Mucosa of descending colon (tissue), 3 donors: ENCODE measurements at regions not wholly inside any gene's neighbourhood (a gene's known extent, or its start where the extent isn't known, plus 50 kb on each side); places are given as distances from the start of the nearest gene placed in this dataset.

Experiments used
- ATAC-seq: fragments of 200-7000 bp; cut with Tn5 transposase; one replicate; pipeline ENCODE4 v1.9.1; 2020; ENCODE audit warnings: mild to moderate bottlenecking, moderate library complexity
- DNase-seq, 3 donors: peaks; one replicate each; pipeline ENCODE4 v3.0.0-alpha.2; 2020
- H3K36me3 ChIP-seq: fragments of 200-600 bp; one replicate; pipeline ENCODE4 v1.8.0; 2021; ENCODE audit warnings: low read depth, mild to moderate bottlenecking
- H3K4me1 ChIP-seq: fragments of 200-600 bp; one replicate; pipeline ENCODE4 v1.8.0; 2021; ENCODE audit warnings: low read depth, mild to moderate bottlenecking
- H3K4me3 ChIP-seq: fragments of 200-600 bp; one replicate; pipeline ENCODE4 v1.8.0; 2021; ENCODE audit warnings: mild to moderate bottlenecking
- H3K9me3 ChIP-seq: fragments of 200-600 bp; one replicate; pipeline ENCODE4 v1.8.0; 2021; ENCODE audit warnings: mild to moderate bottlenecking
- CTCF ChIP-seq: fragments of 200-600 bp; IDR thresholded peaks from one replicate; pipeline ENCODE4 v1.8.0; 2022; ENCODE audit warnings: antibody characterized with exemption, mild to moderate bottlenecking
- intact Hi-C, 2 donors: fragments of 100-400 bp; cut with DNase I in 1 of 2; cut with micrococcal nuclease in 1 of 2; formaldehyde crosslinking; loops; one replicate each; pipeline versions ENCODE4 v1.11.0 to v1.11.1; 2022; cut with DNase I, micrococcal nuclease
- donor health status: DM: no; HTN: no; CAD: no; lungs with moderate emphysema.
- donor health status: DM: no; HTN: no; CAD: no.
- donor health status: DM: no; HTN: yes; CAD: no.

DNA sequence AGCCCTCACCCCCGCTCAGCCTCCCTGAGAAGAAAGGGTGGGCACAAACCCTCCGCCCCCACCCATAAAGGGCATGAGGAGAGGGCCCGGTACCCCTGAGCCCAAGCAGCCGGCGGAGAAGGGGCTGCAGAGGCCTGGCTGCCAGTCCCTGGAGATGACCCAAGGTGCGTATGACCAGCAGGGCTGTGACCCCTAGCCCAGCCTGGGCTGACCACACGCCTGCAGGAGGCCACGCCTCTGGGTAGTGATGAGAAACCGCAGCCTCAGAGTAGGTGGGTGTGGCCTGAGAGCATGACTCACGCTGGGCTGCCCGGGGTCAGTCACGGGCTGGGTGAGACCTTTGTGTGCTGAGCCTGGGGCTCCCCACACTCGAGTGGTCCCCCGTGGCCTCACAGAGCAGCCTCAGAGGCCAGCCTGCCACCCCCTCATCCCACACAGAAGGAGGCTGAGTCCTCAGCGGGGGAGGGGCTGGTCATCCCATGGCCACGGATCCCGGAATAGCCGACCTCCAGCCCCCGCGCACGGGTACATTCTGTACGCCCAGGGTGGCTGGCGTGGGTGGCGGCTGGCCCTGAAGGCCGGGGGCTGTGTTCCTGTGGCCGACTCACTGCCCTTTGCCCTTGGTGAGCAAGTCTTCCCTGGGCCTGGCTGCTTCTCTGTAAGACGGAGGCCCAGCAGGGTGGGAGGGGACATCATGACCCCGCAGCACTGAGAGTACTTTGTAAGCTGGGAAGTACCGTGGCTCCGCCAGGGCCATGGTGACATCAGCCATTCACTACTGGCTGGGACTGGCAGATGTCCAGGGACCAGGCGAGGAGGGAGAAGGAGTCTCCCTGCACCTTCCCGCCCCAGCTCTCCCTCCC, 110.8 kb upstream of the OTOS start:
- no peaks in the 10 kb centered on the region for H3K36me3 ChIP-seq
- intact Hi-C loops = no loop called here
- peaks cover 8% of the 10 kb centered on the region for H3K4me1 ChIP-seq
- H3K9me3 ChIP-seq = no peaks in the 10 kb centered on the region
- ATAC-seq = peak; percentile 84
- TF ChIP-seq CTCF = no peak
- no peak overlapping the region for H3K4me3 ChIP-seq
- DNase-seq = peak; percentile 66 to 84 (median 72)

GRCh38 chr2:240251848-240252190, 111.4 kb upstream of the OTOS start:
- peaks cover 8% of the 10 kb centered on the region for H3K4me1 ChIP-seq
- intact Hi-C loops = no loop called here
- no peak for DNase-seq
- TF ChIP-seq CTCF = no peak
- H3K9me3 ChIP-seq = no peaks in the 10 kb centered on the region
- H3K4me3 ChIP-seq = no peak overlapping the region
- H3K36me3 ChIP-seq = no peaks in the 10 kb centered on the region
- ATAC-seq = no peak

GRCh38 chr2:240252191-240252871, 111.9 kb upstream of the OTOS start:
- peak in 2 of 3 donors; percentile 16 to 44 for DNase-seq

GRCh38 chr2:240252872-240253511, 112.5 kb upstream of the OTOS start:
- peaks cover 8% of the 10 kb centered on the region for H3K4me1 ChIP-seq
- H3K36me3 ChIP-seq = no peaks in the 10 kb centered on the region
- DNase-seq (no peak), ATAC-seq (no peak)
- no peaks in the 10 kb centered on the region for H3K9me3 ChIP-seq
- no peak overlapping the region for H3K4me3 ChIP-seq
- no peak for TF ChIP-seq CTCF
- intact Hi-C loops = no loop called here

More at GRCh38 chr2:240252191-240252871, 111.9 kb upstream of the OTOS start:
- no peaks in the 10 kb centered on the region for H3K9me3 ChIP-seq
- H3K4me1 ChIP-seq = peaks cover 8% of the 10 kb centered on the region
- H3K4me3 ChIP-seq = no peak overlapping the region
- no peak for TF ChIP-seq CTCF
- intact Hi-C loops = no loop called here
- H3K36me3 ChIP-seq = no peaks in the 10 kb centered on the region
- no peak for ATAC-seq

DNA sequence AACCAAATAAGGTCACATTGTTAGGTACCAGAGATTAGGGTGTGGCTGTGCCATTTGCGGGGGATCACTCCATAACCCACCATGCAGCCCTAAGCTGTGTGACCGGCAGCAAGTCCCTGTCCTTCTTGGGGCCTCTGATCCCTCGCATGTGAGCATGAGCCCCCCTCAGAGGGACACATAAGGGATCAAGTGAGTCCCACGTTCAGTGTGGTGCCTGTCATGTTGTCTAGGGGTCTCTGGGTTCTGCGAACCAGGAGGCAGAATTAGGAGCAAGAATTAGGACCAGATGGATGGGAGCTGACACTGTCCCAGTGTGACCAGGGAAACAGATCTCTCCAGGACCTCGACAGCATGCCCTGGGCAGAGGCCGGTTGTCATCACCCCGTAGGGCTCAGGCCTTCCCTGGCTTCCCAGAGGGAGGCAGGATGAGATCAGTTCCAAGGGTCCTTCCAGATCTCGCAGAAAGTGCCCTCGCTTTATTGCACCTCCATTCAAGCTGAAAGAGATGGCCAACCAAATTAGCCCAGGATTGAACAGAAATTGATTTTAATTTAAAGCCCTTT, 113.2 kb upstream of the OTOS start:
- DNase-seq (no peak), ATAC-seq (no peak)
- intact Hi-C loops = no loop called here
- no peak for TF ChIP-seq CTCF
- Histone ChIP-seq H3K4me3 (no peak overlapping the region), H3K4me1 (peaks cover 8% of the 10 kb centered on the region), H3K36me3 (no peaks in the 10 kb centered on the region), H3K9me3 (no peaks in the 10 kb centered on the region)
